Activated T-helper 9 cell treated with anti-CD3 and anti-CD28 coated beads, Interleukin-2, amount 50 U/mL, for 16 hours (primary cell): ENCODE measurements at regions not wholly inside any gene's neighbourhood (a gene's known extent, or its start where the extent isn't known, plus 50 kb on each side); places are given as distances from the start of the nearest gene placed in this dataset.
"Not testable (repeated sequence)": the region's sequence is repeated elsewhere in the genome, so short reads cannot be mapped to it uniquely, and the experiment has no call there.

ENCODE experiments used
- DNase-seq: peaks from one replicate; pipeline ENCODE4 v3.0.0-alpha.2; 2020; ENCODE audit warnings: low read depth

- DNase-seq, result no peak
Measured at GRCh38 chr10:27344568-27345454, 104.2 kb upstream of the ACBD5 start.

DNA sequence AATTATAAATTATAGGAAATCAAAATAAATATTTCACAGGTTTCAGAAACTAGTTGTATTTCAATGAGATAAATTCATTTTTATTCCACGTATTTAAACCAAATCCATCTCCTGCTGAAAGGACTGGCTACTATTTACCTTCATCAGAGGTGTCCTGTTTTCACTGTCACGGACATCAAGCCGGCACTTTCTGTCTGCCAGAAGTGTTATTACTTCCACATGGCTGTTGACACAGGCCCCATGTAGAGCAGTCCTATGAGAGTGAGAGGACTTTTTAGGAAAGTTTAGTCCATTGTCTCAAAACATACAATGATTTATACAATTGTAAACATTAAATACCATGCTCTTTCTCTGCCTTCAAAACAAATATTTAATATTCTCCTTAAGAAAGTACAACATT lies 100.4 kb upstream of the ACBD5 start:
- DNase-seq, result no peak

DNA sequence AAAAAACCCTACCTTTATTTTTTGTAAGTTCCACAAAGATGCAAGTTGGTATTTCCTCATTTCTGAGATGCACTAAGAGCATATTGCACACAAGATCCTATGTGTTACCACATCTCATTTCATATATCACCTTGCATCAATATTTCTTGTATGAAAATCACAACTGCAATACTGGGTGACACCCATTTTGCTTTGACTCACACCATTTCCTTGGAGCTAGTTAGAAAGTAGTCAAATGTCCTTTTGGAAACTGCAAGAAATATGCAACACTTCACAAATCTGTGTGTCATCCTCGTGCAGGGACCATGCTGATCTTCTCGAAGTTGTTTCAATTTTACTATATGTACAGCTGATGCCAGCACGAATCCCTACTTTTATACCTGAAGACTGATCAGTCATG lies 94.6 kb upstream of the ACBD5 start:
- DNase-seq, result not testable (repeated sequence)

GRCh38 chr10:27330074-27330473 lies 89.5 kb upstream of the ACBD5 start:
- DNase-seq, result no peak

- no peak for DNase-seq
Measured at GRCh38 chr10:27328946-27329345, 88.3 kb upstream of the ACBD5 start.

DNA sequence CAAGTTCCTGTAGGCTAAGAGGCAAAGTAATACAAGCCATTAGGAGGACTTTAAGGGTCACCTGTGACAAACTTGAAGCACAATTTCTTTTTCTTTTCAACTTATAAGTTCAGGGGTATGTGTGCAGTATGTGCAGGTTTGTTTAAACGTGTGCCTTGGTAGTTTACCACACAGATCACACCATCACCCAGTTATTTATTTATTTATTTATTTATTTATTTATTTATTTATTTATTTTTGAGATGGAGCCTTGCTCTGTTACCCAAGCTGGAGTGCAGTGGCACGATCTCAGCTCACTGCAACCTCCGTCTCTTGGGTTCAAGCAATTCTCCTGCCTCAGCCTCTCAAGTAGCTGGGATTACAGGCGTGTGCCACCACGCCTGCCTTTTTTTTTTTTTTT lies 86.2 kb upstream of the ACBD5 start:
- DNase-seq, result not testable (repeated sequence)

DNA sequence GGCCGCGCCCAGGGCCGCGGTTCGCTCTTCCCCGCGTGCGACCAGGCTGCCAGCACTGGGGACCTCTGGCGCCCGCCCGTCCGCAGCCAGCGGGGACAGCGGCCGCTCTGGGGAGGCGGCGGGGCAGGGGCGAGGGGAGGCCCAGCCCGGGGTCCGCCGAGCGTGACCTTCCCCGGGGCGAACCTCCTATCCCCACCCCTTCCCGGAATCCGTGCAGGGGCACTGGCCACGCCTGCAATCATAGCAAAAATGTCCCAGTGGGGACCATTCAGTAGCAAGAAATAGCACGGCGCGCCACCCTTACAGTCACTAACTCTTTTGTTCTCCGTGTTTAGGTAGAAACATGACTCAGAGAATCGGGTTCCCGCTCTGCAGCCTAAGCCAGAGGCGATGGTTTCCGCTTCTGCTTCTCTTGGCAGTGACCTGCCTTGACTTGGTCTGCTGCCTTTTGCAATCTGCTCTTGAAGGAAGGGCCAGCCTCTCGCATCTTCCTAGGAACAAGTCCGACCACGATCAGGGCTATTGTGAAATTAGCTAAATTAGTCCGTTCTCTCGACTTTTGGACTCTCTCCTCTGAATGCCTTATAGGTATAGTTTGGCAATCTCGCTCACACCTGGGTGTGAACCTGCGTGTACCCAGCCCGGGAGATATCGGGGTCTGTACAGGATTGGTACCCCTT lies 79.3 kb upstream of the ACBD5 start:
- no peak for DNase-seq

DNA sequence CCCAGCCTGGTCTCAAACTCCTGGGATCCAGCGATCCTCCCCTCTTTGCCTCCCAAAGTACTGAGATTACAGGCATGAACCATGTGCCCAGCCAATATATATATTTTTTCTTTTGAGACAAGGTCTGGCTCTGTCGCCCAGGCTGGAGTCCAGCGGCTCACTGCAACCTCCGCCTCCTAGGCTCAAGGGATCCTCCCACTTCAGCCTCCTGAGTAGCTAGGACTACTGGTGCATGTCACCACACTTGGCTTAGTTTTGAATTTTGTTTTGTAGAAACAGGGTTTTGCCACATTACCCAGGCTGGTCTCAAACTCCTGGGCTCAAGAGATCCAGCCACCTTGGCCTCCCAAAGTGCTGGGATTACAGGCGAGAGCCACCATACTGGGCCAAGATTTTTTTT lies 78.5 kb upstream of the ACBD5 start:
- DNase-seq, result not testable (repeated sequence)

GRCh38 chr10:27315082-27315481 lies 74.5 kb upstream of the ACBD5 start:
- not testable (repeated sequence) for DNase-seq

- DNase-seq, result not testable (repeated sequence)
Measured at GRCh38 chr10:27313586-27313985, 73.0 kb upstream of the ACBD5 start.

GRCh38 chr10:27312854-27313253 lies 72.3 kb upstream of the ACBD5 start:
- no peak for DNase-seq

DNA sequence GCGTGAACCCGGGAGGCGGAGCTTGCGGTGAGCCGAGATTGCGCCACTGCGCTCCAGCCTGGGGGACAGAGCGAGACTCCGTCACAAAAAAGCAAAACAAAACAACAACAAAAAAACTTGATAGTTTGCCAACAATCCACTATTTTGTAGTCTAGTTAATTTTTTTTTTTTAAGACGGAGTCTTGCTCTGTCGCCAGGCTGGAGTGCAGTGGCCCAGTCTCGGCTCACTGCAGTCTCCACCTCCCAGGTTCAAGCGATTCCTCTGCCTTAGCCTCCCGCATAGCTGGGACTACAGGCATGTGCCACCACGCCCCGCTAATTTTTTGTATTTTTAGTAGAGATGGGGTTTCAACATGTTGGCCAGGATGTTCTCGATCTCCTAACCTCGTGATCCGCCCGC lies 71.2 kb upstream of the ACBD5 start:
- DNase-seq, result not testable (repeated sequence)

DNA sequence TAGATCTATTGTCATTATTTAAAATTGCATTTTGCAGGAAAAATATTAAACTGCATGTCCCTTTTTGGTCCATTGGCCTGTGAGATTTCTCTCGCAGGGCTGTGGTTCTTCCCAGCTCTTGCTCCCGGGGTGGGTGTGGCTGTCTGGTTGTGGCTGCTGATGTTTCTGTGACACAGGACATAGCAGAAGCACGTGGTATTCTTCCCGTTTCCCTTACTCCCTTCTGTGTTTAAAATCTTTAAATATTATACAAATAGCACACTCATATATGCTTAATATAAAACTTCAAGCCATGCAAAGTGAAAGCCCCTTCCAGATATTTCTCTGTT lies 57.9 kb upstream of the ACBD5 start:
- DNase-seq, result not testable (repeated sequence)

DNA sequence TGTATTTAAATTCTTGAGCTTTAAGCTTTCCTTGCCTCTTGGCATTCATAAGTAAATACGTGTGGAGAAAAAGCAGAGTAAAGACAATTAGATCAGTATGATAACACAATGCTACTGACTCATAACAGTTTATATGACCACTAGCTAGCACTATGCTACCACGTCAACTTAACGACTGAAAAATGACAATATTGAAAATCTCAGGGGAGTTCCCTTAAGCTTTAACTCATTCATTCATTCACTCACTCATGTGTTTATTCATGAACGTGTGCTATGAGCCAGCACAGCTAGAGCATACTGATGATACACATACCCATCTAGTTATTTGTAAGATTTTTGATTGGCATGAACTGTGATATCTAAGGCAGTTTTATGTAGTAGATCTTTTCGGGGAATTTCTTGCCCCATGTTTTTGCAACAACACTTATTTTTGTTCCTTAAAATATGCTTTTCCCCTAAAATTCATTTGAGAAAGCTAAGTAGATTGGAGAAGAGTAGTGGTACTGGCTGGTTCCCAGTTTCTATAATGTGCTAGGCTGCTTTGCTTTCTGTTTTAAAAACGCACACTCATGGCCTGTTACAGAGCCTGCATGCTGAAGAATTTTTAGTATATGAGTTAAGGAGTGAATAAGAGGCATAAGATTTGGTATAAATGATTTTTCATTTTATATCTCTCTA lies 57.4 kb upstream of the ACBD5 start:
- no peak for DNase-seq

DNA sequence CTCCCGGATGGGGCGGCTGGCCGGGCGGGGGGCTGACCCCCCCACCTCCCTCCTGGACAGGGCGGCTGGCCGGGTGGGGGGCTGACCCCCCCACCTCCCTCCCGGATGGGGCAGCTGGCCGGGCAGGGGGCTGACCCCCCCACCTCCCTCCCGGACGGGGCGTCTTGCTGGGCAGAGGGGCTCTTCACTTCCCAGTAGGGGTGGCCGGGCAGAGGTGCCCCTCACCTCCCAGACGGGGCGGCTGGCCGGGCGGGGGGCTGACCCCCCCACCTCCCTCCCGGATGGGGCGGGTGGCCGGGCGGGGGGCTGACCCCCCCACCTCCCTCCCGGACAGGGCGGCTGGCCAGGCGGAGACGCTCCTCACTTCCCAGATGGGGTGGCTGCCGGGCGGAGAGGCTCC lies 55.7 kb upstream of the ACBD5 start:
- DNase-seq, result not testable (repeated sequence)

GRCh38 chr10:27291253-27291895 lies 50.8 kb upstream of the ACBD5 start:
- DNase-seq, result not testable (repeated sequence)
